Fibroblast of the aortic adventitia (primary cell): ENCODE measurements at regions not wholly inside any gene's neighbourhood (a gene's known extent, or its start where the extent isn't known, plus 50 kb on each side); places are given as distances from the start of the nearest gene placed in this dataset.

ENCODE experiments used
- DNase-seq: peaks from one replicate; pipeline ENCODE4 v3.0.0-alpha.2; 2010; ENCODE audit warnings: low read depth
- H3K4me3 ChIP-seq: 2 replicates; pipeline ENCODE4 v1.5.1; 2011; ENCODE audit warnings: low read depth, mild to moderate bottlenecking, control low read depth, low read length, moderate library complexity
- CTCF ChIP-seq: IDR thresholded peaks from 2 replicates; pipeline ENCODE4 v1.5.1; 2011; ENCODE audit warnings: mild to moderate bottlenecking, low read length, control low read depth, inconsistent platforms; ENCODE audit not compliant: insufficient read depth

- DNase-seq, result no peak
- H3K4me3 ChIP-seq, result no peak overlapping the region
- TF ChIP-seq CTCF, result no peak
Observed at GRCh38 chr6:10073341-10073740, 341.5 kb downstream of the TFAP2A start.

GRCh38 chr6:10071631-10072220 is 343.1 kb downstream of the TFAP2A start:
- no peak overlapping the region for H3K4me3 ChIP-seq
- no peak for DNase-seq
- no peak for TF ChIP-seq CTCF

- no peak for TF ChIP-seq CTCF
- no peak overlapping the region for H3K4me3 ChIP-seq
- DNase-seq, result no peak
Observed at GRCh38 chr6:10060004-10060403, 354.9 kb downstream of the TFAP2A start.

GRCh38 chr6:10054672-10055071 is 360.2 kb downstream of the TFAP2A start:
- DNase-seq, result no peak
- no peak overlapping the region for H3K4me3 ChIP-seq
- TF ChIP-seq CTCF, result no peak

- no peak overlapping the region for H3K4me3 ChIP-seq
- no peak for TF ChIP-seq CTCF
- DNase-seq, result no peak
Observed at GRCh38 chr6:10051283-10051682, 363.6 kb downstream of the TFAP2A start.

GRCh38 chr6:10048370-10049297 is 366.2 kb downstream of the TFAP2A start:
- DNase-seq, result no peak
- no peak for TF ChIP-seq CTCF

More at GRCh38 chr6:10048370-10049297, 366.2 kb downstream of the TFAP2A start:
- H3K4me3 ChIP-seq, result no peak overlapping the region
